ENCODE measurements at regions not wholly inside any gene's neighbourhood (a gene's known extent, or its start where the extent isn't known, plus 50 kb on each side); places are given as distances from the start of the nearest gene placed in this dataset.

- Histone ChIP-seq H3K9me3 (ENCODE audit: low read depth) (no peaks in the 10 kb centered on the region), H3K36me3 (no peaks in the 10 kb centered on the region), H3K27ac (no peak overlapping the region), H3K4me1 (ENCODE audit: low read depth) (no peaks in the 10 kb centered on the region), H3K27me3 (no peaks in the 10 kb centered on the region), H3K4me3 (no peak overlapping the region)
- no peak for DNase-seq (ENCODE audit: low read depth in 1 of 2, low spot score in 1 of 2)
- no peak for TF ChIP-seq CTCF (IDR thresholded peaks at IDR 0.05; ENCODE audit: low read depth, low read length)
Observed at GRCh38 chr10:132136689-132137088, 50.1 kb upstream of the DPYSL4 start.
